GM12872 (cell line): ENCODE measurements at regions not wholly inside any gene's neighbourhood (a gene's known extent, or its start where the extent isn't known, plus 50 kb on each side); places are given as distances from the start of the nearest gene placed in this dataset.

Experiments
- CTCF ChIP-seq: IDR thresholded peaks from 3 replicates; pipeline ENCODE4 v1.5.1; 2011; ENCODE audit warnings: low read depth, mild to moderate bottlenecking, low read length, moderate library complexity; ENCODE audit not compliant: insufficient read depth

- no peak for TF ChIP-seq CTCF
These were observed 379.9 kb downstream of the LPIN1 start for GRCh38 chr2:12126318-12126717.

GRCh38 chr2:12127638-12128037 is 381.2 kb downstream of the LPIN1 start:
- TF ChIP-seq CTCF: no peak

DNA sequence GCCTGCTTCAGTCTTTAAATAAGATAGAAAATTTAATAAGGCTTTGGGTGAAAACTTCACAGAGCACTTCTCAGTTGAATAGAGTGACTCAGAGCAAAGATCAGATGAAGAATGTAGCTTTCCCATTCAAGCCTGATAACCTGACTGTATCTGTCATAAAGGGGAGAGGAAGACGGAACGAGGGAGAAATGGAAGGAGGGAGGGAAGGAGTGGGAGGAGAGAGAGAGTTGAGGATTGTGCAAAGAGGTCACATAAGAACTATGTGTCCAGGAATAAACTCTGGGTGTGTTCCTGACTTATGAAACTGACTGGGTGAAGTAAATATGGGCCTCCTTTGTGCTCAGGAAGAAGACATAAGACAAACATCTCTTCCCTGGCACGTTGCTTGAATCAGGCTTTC is 385.5 kb downstream of the LPIN1 start:
- TF ChIP-seq CTCF: no peak

GRCh38 chr2:12141618-12142258 is 395.3 kb downstream of the LPIN1 start:
- TF ChIP-seq CTCF: no peak

DNA sequence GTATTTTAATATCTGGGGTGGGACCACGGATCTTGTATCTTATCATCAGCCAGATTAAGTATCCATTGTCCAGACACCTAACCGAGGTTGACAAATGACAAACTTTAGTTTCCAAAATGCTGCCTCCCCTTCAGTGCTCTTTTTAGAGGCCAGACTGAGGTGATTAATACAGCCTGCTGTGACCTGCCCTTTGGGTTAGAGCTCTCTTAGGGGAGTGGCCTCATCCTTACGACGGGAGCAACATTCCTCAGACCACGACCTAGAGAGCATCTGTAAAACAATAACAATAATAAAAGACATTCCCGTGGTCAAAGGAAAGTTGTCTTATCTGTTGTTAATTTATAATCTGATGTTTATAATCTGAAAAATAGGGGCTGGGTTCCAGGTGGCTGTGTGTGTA is 405.3 kb downstream of the LPIN1 start:
- no peak for TF ChIP-seq CTCF

GRCh38 chr2:12152888-12153287 is 406.5 kb downstream of the LPIN1 start:
- no peak for TF ChIP-seq CTCF

- no peak for TF ChIP-seq CTCF
These were observed 409.0 kb downstream of the LPIN1 start for GRCh38 chr2:12155303-12156051.
